ENCODE measurements at regions not wholly inside any gene's neighbourhood (a gene's known extent, or its start where the extent isn't known, plus 50 kb on each side); places are given as distances from the start of the nearest gene placed in this dataset.

DNA sequence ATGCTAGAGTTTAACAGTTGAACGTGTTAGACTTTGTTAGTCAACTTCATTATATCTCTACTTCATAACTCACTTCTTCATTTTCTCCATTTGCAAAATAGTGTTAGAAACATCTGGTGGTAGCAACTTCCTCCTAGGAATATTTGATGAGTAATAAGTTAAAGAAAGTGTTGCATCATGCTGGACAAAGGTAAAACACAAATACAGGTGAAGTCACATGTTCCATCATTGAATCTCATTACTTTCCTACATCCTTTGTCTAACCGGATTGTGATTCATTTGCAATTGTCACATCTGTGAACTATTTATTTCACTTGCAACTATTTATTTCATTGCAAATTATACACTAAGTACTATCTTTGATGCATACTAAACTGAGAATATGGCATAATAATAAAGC, 186.5 kb downstream of the TUSC7 start:
- H3K4me3 ChIP-seq (ENCODE audit: low read depth, low read length) = no peak overlapping the region
- no peak for DNase-seq (ENCODE audit: low read depth)
- TF ChIP-seq, protein P1, sequence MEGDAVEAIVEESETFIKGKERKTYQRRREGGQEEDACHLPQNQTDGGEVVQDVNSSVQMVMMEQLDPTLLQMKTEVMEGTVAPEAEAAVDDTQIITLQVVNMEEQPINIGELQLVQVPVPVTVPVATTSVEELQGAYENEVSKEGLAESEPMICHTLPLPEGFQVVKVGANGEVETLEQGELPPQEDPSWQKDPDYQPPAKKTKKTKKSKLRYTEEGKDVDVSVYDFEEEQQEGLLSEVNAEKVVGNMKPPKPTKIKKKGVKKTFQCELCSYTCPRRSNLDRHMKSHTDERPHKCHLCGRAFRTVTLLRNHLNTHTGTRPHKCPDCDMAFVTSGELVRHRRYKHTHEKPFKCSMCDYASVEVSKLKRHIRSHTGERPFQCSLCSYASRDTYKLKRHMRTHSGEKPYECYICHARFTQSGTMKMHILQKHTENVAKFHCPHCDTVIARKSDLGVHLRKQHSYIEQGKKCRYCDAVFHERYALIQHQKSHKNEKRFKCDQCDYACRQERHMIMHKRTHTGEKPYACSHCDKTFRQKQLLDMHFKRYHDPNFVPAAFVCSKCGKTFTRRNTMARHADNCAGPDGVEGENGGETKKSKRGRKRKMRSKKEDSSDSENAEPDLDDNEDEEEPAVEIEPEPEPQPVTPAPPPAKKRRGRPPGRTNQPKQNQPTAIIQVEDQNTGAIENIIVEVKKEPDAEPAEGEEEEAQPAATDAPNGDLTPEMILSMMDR (conservative IDR thresholded peaks at IDR 0.05; ENCODE audit: low read depth, low read length) = no peak

DNA sequence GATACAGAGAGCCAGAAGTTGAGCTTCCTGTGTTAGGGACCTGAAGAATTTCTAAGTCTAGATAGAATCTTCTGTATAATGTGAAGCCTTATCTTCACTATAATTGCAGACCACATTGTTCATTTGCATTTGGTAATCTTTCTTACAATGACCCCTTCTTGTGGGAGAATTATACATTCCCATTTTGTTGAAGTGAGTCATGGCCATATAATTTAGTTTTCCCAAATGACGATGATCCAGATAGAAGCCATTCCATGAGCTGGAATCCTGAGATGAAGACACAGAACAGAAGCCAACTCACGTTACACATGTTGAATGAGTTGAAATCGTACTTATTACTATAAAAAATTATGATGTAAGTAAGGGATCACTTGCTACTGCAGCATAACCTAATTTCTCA, 187.8 kb downstream of the TUSC7 start:
- no peak for DNase-seq (ENCODE audit: low read depth)
- TF ChIP-seq, protein P1 (conservative IDR thresholded peaks at IDR 0.05; ENCODE audit: low read depth, low read length) = no peak
- no peak overlapping the region for H3K4me3 ChIP-seq (ENCODE audit: low read depth, low read length)

DNA sequence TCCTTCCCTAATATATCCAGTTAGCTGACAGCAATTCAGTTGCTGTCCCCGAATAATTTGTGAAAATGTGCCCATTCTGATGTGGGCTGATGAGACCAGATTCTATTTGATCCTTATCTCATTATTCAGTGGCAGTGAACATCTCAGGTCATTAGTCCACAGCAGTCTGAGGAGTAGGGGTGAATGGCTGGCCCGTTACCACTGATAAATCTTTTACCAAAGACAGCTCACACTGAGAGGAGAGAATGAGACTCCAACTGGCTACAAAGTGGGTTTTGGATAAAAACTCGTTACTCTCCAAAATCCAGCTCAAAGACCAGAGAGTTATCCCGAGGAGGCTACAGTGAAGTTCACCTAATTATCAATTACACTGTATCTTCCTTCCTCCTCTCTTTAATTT, 189.7 kb downstream of the TUSC7 start:
- TF ChIP-seq, protein P1 (conservative IDR thresholded peaks at IDR 0.05; ENCODE audit: low read depth, low read length) = no peak
- H3K4me3 ChIP-seq (ENCODE audit: low read depth, low read length) = no peak overlapping the region
- no peak for DNase-seq (ENCODE audit: low read depth)

DNA sequence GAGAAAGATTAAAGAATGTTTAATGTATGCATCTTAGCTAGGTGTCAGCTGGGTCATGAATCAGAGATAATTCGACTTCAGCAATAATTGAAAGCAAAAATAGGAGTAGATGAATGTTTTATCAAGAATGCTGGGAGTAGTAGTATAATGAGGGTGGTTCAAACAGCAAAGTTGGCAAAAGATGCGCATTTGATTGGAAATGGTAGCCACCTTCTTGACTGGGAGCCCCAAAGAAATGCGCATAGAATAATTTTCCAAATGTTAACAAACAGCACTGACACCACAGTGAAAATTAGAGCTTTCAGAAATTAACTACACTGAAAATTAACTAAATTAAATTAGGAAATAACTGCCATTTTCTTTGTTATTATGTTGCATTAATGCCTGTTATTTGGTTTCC, 195.8 kb downstream of the TUSC7 start:
- H3K4me3 ChIP-seq (ENCODE audit: low read depth, low read length) = no peak overlapping the region
- TF ChIP-seq, protein P1 (conservative IDR thresholded peaks at IDR 0.05; ENCODE audit: low read depth, low read length) = no peak
- DNase-seq (ENCODE audit: low read depth) = no peak

DNA sequence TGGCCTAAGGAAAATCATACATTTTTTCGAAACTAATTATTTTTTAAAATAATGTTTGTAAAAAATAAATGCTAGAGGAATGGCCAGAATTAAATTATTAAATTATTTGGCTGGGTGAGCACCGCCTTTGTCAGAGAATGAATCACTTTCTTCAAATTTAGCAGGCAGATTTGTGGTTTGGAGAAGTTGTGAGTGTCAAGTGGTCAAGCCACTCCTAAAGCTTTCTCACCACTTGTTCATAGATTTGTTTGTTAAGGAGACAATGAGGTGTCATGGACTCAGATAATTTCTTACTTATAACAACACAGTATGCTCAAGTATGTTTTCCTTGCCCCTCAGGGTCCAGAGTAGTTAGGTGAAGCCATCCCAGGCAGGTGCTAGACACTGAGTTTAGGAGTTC, 196.2 kb downstream of the TUSC7 start:
- H3K4me3 ChIP-seq (ENCODE audit: low read depth, low read length) = no peak overlapping the region
- DNase-seq (ENCODE audit: low read depth) = peak; percentile 17
- TF ChIP-seq, protein P1 (conservative IDR thresholded peaks at IDR 0.05; ENCODE audit: low read depth, low read length) = no peak

DNA sequence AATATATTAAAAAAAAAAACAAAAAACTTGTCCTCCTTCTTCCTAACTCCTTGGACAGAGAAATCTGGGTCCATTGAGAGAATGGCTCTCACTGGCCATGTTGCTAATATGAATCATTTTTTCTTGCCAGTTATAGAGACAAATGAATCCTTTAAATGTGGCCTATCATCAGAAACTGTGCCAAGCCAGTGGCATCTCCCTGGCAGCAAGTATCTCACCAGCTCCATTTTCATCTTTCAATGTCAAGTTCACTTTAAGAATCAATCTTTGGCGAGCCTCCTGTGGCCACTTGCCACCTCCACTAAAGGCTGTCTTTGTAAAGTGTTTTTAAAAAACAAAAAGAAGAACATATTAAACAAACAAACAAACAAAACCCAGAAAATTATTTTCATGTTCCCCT, 202.5 kb downstream of the TUSC7 start:
- TF ChIP-seq, protein P1 (conservative IDR thresholded peaks at IDR 0.05; ENCODE audit: low read depth, low read length) = no peak
- DNase-seq (ENCODE audit: low read depth) = no peak
- no peak overlapping the region for H3K4me3 ChIP-seq (ENCODE audit: low read depth, low read length)

DNA sequence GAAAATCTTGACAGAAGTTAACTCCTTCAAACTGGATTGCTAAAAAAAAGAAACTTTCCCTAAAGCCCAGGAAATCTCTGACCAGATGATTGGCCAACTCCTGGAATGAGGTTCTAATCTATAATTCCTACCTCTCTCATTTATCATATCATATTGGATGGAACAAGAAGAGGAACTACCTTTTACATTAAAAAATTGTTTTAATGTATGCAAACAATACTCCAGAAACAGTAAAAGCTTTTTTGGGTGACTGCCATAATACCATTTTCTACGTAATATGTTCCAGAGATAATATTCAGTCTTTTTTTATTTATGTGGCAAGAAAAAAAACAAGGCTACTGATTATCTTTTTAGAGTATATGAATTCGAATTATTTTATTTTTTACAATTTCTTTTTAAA, 204.4 kb downstream of the TUSC7 start:
- no peak overlapping the region for H3K4me3 ChIP-seq (ENCODE audit: low read depth, low read length)
- TF ChIP-seq, protein P1 (conservative IDR thresholded peaks at IDR 0.05; ENCODE audit: low read depth, low read length) = no peak
- no peak for DNase-seq (ENCODE audit: low read depth)

All from choroid plexus epithelial cell (primary cell).